Thymus (tissue), 11 donors: ENCODE measurements at regions not wholly inside any gene's neighbourhood (a gene's known extent, or its start where the extent isn't known, plus 50 kb on each side); places are given as distances from the start of the nearest gene placed in this dataset.

Source experiments
- DNase-seq, 9 donors: peaks; one replicate each; pipeline ENCODE4 v3.0.0-alpha.2; 2013; ENCODE audit warnings: low spot score in 9 of 9, low read depth in 6 of 9, missing footprints in 1 of 9
- H3K27ac ChIP-seq, 2 donors: one replicate each; pipeline ENCODE4 v1.5.1; 2013; ENCODE audit warnings: control low read depth in 1 of 2, low read depth in 1 of 2, low read length in 1 of 2, mild to moderate bottlenecking in 1 of 2, moderate library complexity in 1 of 2
- H3K27me3 ChIP-seq, 2 donors: one replicate each; pipeline ENCODE4 v1.5.1; 2013; ENCODE audit warnings: low read length in 1 of 2; ENCODE audit not compliant: control insufficient read depth in 2 of 2, insufficient read depth in 1 of 2
- H3K36me3 ChIP-seq, 2 donors: one replicate each; pipeline ENCODE4 v1.5.1; 2013; ENCODE audit warnings: low read length in 1 of 2, mild to moderate bottlenecking in 1 of 2, moderate library complexity in 1 of 2; ENCODE audit not compliant: control insufficient read depth in 2 of 2, insufficient read depth in 2 of 2
- H3K4me1 ChIP-seq, 2 donors: one replicate each; pipeline ENCODE4 v1.5.1; 2013; ENCODE audit warnings: low read length in 2 of 2; ENCODE audit not compliant: control insufficient read depth in 2 of 2, insufficient read depth in 2 of 2
- H3K4me3 ChIP-seq, 2 donors: one replicate each; pipeline ENCODE4 v1.5.1; 2013; ENCODE audit warnings: low read length in 2 of 2, control low read depth in 1 of 2, mild to moderate bottlenecking in 1 of 2
- H3K9me3 ChIP-seq, 2 donors: one replicate each; pipeline ENCODE4 v1.5.1; 2013; ENCODE audit warnings: low read length in 1 of 2, mild to moderate bottlenecking in 1 of 2; ENCODE audit not compliant: control insufficient read depth in 2 of 2, insufficient read depth in 1 of 2
- WGBS: extraction: QIAGEN DNeasy Blood & Tissue Kit; methylation state at CpG from one replicate; pipeline ENCODE4 v1.1.7; 2013; 5-methylcytosine and 5-hydroxymethylcytosine counted together
- donor health status: healthy.

DNA sequence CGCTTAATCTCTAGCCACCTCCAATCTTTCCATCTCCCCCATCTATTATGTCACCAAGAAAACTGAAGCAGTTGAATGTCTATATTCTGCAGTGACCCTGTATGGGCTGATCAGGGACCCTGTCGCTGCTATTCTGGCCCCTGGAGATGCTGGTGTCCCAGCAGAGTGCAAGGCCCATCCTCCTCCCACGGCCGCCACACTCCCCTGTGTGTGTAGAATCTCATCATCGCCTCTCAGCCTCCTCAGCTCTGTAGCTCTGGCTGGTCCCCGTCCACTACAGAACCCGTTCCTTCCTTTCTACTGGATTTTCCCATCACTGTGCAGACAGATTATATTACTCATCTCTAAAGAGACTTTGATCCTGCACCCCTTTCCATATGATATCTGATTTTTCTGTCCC, 235.8 kb upstream of the PFKP start:
- H3K36me3 ChIP-seq, result no peaks in the 10 kb centered on the region

DNA sequence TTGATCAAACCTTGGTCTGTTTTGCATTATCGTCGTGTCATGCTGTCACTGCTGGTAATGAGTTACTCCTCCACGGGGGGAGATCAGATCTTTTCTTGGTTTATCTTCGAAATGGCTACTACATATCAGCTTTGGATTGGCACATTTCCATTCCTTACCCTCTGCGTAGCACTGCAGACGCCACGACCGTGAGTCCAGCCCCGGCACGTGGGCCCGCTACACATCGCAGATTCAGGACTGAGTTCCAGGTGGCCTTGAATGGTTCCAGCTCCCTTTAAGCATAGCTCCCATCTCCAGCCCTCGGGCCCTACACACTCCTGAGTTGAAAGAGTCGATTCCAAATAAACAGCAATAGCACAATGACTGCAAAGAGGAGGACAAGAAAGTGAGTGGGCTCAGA, 238.6 kb upstream of the PFKP start:
- H3K27ac ChIP-seq, result no peak overlapping the region
- no peaks in the 10 kb centered on the region for H3K9me3 ChIP-seq
- H3K36me3 ChIP-seq, result no peaks in the 10 kb centered on the region
- 90% methylated on average over 14 of the region's 14 CpGs for WGBS
- no peak for DNase-seq
- no peaks in the 10 kb centered on the region for H3K4me1 ChIP-seq
- no peaks in the 10 kb centered on the region for H3K27me3 ChIP-seq
- no peak overlapping the region for H3K4me3 ChIP-seq

More for the DNA sequence above, 235.8 kb upstream of the PFKP start:
- Histone ChIP-seq H3K4me1 (no peaks in the 10 kb centered on the region), H3K4me3 (no peak overlapping the region), H3K9me3 (no peaks in the 10 kb centered on the region), H3K27me3 (no peaks in the 10 kb centered on the region), H3K27ac (no peak overlapping the region)
- 85% methylated on average over 7 of the region's 7 CpGs for WGBS
- DNase-seq, result no peak

DNA sequence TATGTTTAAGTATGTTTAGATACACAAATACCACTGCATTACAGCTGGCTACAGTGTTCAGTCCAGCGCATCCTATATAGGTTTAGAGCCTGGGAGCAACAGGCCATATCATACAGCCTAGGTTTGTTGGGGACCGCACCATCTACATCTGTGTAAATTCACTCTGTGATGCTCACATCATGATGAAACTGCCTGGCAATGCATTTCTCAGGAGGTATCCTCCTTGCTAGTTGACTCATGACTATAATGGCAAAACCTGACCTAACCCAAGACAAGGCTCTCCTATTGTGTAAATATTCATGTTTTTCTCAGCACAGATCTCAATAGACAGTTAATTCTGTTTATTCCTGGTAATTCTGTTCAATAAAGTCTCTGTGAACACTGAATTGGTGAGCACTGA, 240.7 kb upstream of the PFKP start:
- Histone ChIP-seq H3K4me3 (no peak overlapping the region), H3K27me3 (no peaks in the 10 kb centered on the region), H3K27ac (no peak overlapping the region), H3K36me3 (no peaks in the 10 kb centered on the region), H3K9me3 (no peaks in the 10 kb centered on the region), H3K4me1 (no peaks in the 10 kb centered on the region)
- WGBS, result 46% methylated on average over 2 of the region's 2 CpGs
- no peak for DNase-seq

DNA sequence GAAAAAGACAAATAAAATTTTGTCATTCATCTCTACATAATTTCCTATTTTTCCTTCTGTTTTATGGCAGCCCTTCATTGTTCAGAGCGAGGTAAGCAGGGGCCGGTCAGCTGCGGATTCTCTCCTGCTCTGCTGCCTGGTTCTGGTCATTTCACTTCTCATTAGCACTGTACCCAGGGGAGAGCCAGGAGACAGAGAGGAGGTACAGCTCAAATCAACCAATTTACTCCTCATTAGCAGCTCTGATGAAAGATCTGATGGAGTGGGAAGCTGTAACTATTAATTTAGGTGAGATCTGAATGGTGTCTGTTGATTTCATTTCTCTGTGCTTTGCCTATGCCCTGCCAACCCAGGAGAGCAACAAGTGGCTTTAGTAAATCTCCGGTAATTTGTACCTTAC, 241.5 kb upstream of the PFKP start:
- 91% methylated on average over 4 of the region's 4 CpGs for WGBS
- no peak for DNase-seq
- H3K4me1 ChIP-seq, result no peaks in the 10 kb centered on the region
- no peak overlapping the region for H3K4me3 ChIP-seq
- no peak overlapping the region for H3K27ac ChIP-seq
- no peaks in the 10 kb centered on the region for H3K9me3 ChIP-seq
- H3K27me3 ChIP-seq, result no peaks in the 10 kb centered on the region
- H3K36me3 ChIP-seq, result no peaks in the 10 kb centered on the region

DNA sequence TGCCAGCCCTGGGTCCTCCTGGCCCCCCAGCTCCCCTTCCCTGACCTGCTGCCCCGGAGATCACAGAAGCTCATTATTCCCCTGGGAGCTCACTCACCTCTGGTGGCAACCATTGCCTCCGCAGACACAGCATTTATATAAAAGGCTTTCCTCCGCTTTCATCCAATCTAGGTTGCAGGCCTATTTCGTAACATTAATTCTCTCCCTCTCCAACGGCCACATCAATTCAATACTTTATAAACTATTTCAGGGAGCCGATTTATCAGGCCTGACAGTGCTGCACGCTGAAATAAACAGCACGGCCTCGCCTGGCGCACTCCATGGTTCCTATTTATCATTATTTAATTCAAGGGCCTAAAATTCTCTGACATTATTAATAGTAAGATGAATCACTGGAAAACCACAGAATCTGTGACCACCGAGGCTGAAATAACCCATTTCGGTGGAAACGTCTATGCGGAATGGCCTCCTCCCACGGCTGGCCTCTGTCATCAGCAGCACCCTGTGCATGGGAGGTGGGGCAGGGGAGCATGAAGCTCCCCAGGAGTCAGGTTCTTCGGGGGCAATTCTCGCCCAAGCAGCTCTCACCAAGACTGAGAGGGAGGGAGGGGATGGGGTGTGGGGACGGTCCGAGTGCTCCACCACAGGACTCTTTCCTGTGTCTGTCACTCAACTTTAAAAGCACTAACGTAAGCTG, 249.3 kb upstream of the PFKP start:
- no peak for DNase-seq
- H3K9me3 ChIP-seq, result no peaks in the 10 kb centered on the region
- H3K36me3 ChIP-seq, result no peaks in the 10 kb centered on the region
- no peaks in the 10 kb centered on the region for H3K4me1 ChIP-seq
- WGBS, result 80% methylated on average over 20 of the region's 20 CpGs
- no peak overlapping the region for H3K27ac ChIP-seq
- no peaks in the 10 kb centered on the region for H3K27me3 ChIP-seq
- no peak overlapping the region for H3K4me3 ChIP-seq

DNA sequence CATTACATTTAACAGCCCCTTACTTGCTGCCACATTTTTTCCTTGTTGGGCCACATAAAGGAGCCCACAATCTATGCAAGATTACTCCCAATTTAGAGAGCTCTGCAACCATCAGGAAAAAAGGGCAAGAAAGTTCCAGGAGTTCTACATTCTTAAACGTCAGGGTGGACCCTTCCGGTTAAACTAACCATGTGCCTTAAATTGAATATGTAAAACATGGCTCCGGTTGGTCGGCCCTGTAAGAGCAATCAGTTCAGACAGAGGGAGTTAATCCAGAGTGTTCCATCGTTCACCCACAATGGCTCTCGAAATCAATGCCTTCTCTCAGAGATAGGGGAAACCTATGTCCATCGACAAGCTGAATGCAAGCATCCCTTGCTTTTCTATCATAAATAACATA, 253.7 kb upstream of the PFKP start:
- 95% methylated on average over 7 of the region's 7 CpGs for WGBS

DNA sequence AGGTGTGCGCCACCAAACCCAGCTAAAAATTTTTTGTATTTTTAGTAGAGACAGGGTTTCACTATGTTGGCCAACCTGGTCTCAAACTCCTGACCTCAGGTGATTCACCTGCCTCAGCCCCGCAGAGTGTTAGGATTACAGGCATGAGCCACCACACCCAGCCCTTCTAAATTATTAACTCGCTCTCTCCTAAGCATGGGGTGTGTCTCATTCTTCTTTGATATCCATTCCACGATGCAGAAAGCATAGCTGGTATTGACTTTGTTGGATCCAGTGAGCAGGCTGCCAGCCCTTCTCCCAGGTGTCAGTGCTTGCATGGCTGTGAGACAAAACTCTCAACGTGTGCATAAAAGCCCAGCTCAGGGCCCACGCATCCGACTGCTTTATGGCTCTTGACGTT, 254.1 kb upstream of the PFKP start:
- no peak overlapping the region for H3K4me3 ChIP-seq
- no peaks in the 10 kb centered on the region for H3K36me3 ChIP-seq
- H3K9me3 ChIP-seq, result no peaks in the 10 kb centered on the region
- no peaks in the 10 kb centered on the region for H3K4me1 ChIP-seq
- WGBS, result 74% methylated on average over 8 of the region's 8 CpGs
- no peak overlapping the region for H3K27ac ChIP-seq
- no peaks in the 10 kb centered on the region for H3K27me3 ChIP-seq
- no peak for DNase-seq

More for the DNA sequence above, 253.7 kb upstream of the PFKP start:
- Histone ChIP-seq H3K4me1 (no peaks in the 10 kb centered on the region), H3K27ac (no peak overlapping the region), H3K27me3 (no peaks in the 10 kb centered on the region), H3K36me3 (no peaks in the 10 kb centered on the region), H3K4me3 (no peak overlapping the region), H3K9me3 (no peaks in the 10 kb centered on the region)
- no peak for DNase-seq

DNA sequence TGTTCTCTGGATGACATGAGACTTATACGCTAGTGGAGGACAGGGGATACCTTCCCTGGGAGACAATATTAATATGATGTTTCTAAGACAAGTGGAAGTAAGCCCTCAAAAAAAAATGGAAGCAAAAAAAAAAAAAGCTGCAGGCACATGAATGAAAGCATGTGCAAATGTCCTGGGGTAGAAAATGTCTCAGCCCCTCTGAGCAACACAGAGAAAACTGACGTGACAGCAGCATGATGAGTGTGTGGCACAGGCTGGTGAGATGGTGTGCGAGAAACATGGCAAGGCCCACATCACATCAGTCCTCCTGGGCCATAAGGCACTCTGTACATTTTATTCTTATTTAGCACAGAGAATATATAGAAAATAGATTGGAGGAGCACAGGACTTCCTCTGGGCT, 254.7 kb upstream of the PFKP start:
- no peaks in the 10 kb centered on the region for H3K36me3 ChIP-seq
- H3K9me3 ChIP-seq, result no peaks in the 10 kb centered on the region
- no peak overlapping the region for H3K4me3 ChIP-seq
- H3K27me3 ChIP-seq, result no peaks in the 10 kb centered on the region
- no peak for DNase-seq
- no peaks in the 10 kb centered on the region for H3K4me1 ChIP-seq
- no peak overlapping the region for H3K27ac ChIP-seq
- 98% methylated on average over 3 of the region's 3 CpGs for WGBS

DNA sequence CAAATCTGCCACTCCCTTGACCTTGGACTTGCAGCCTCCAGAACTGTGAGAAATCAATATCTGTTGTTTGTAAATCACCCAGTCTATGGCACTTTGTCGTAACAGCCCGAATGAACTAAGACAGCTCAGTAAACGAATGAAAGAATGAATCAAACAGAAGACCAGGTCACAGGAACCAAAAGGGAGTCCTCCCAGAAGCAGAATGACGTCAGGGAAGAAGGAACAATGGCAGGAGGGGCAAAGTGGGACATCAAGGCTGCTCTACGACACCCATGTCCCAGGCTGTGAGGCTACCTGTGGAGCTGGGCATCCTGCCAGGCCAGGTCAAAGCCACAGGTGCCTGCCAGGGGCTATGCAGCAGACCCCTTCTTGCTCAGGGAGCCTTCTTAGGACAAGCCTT, 267.2 kb upstream of the PFKP start:
- Histone ChIP-seq H3K27ac (no peak overlapping the region), H3K4me1 (no peaks in the 10 kb centered on the region), H3K27me3 (no peaks in the 10 kb centered on the region), H3K4me3 (no peak overlapping the region), H3K9me3 (no peaks in the 10 kb centered on the region), H3K36me3 (no peaks in the 10 kb centered on the region)
- 80% methylated on average over 5 of the region's 5 CpGs for WGBS
- no peak for DNase-seq
